ENCODE measurements at regions not wholly inside any gene's neighbourhood (a gene's known extent, or its start where the extent isn't known, plus 50 kb on each side); places are given as distances from the start of the nearest gene placed in this dataset.

DNA sequence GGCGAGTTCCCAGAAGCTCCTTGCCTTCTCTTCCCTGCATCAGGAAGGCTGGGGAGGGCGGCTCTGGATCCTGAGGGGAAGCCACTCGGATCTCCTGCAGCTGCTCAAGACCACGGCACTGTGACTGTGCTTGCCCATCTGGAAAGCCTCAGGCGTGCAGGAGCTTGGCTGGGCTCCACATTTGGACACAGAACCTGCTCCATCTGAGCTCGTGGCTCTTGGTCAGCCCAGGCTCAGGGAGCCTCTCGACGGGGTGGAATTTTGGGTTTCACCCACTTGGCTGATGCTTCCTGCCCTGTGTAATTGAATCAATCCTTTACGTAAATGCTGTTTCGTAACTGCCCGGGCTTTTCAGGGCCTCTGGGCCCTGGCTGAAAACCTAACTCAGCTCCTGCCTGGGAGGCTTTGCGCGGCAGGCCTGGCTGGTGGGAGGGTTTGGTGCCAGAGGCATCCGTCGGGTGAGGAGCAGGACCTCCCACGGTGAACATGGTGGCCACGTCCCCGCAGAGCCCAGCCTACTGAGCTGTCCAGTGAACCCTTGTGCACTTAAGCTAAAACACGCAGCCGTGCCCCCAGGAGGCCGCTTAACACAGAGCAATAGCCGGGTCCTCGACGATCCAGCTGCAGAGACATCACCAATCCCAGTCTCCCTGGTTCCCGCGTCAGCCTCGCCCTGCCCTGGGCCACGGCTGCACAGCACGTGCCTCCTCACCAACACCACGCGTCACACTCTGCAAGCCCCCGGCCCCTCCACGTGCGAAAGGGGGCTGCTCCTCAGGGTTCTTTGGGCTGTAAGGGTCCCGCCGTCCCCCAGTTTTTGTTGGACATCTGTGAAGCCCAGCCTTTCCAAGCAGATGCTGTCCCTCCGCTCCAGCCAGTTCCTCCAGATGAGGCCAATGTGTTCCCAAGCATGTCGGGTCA, 241.0 kb downstream of the DLL1 start:
- DNase-seq (ENCODE audit: extremely low read depth, low read depth) = no peak

DNA sequence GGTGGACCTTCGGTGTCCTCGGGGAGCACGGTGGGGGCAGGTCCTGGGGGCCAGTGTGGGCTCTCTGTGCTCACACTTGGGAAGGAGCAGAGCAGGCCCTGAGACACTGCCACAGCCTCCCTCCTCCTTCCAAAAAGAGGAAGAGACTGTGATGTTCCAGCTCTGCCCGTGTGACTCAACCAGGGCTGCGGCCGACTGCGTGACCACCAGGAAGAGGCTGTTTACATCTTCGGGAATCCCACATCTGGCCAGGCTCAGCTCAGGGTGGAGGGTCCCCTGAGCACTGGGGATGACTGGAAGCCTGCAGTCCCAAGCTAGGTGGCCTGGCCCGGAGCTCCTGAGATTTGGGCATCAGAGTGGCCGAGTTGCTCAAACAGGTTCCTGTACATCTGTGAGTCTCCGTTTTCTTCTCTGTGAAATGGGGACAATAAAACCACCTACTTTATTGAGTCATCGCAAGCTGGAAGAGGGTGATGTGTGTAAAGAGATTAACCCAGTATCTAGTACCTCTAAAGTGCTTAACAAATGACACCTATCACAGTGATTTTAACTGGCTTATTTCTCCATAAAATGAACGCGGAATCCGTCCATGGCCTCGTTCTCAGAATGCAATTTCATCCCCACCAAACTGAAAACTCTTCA, 242.1 kb downstream of the DLL1 start:
- DNase-seq (ENCODE audit: extremely low read depth, low read depth) = no peak

DNA sequence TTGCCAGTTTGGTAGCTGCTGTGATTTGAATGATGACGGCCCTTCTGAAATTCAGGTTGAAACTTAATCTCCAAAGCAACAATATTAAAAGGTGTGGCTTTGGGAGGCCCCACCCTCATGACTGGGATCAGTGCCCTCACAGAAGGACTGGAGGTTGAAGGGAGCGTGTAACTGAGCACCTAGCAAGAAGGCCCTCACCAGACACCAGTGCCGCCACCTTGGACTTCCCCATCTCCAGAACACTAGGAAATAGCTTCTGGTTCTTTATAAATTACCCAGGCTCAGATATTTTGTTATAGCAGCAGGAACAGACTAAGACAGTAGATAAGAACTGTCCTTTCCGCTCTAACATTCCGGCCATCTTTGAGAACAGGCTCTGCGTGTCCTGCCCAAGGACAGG, 243.1 kb downstream of the DLL1 start:
- DNase-seq (ENCODE audit: extremely low read depth, low read depth) = no peak

DNA sequence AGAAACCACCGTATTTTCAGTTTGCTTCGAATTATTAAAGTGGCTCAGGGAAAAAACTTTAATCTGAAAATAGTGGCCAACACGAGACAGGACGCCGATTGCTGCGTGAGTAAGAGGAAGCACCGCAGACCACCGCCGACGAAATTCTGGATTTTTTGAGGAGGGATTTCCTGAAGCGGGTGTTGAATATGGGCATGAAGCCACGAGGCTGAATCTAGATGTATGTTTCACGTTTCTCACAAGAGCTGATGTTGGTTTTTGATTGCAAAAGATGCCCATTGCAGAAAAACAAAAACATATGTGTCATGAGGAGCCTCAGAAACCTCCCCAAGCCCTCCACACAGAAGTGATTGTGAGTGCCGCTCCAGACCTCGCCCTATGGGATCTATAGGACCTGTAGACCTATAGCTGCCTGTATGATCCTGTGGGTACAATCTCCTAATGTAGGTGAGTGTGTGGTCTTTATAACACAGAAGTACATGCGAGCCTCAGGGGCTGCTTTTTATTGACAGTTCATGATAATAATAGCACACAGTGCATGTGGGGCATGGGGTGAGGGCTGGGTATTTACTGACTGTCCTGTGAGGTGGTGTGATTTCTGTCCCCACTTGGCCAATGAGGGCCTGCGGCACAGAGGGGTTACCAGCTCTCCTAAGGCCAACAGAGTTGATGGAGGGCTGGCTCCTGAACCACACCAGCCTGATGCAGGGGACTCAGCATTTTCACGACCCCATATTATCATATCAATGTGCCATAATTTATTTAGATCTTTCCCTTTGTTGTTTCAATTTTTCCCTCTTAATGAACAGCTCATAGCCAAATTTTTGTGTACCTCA, 243.9 kb downstream of the DLL1 start:
- no peak for DNase-seq (ENCODE audit: extremely low read depth, low read depth)

DNA sequence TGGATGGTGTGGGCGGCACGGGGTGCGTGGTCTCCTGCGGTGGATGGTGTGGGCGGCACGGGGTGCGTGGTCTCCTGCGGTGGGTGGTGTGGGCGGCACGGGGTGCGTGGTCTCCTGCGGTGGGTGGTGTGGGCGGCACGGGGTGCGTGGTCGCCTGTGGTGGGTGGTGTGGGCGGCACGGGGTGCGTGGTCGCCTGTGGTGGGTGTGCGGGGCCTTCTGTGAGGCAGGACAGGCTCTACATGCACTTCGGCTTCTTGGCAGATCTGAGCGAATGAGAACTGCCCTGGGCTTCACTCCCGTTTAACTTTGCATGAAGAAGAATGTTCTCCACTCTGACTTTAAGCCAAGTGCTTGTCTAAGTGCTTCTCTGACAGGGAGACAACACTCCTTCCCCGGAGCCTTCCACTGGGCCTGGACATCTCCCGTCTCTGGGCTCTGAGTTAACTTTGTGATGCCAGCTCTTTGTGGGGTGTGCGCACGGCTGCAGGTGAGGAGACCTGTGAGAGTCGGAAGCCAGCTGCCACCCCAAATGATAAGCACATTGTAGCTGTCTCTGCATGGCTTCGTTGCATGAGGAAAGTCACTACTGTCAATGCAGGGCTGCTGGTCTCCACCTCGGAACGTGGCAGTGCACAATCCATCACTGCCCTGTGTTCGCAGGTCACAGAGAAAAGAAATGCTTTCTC, 244.8 kb downstream of the DLL1 start:
- DNase-seq (ENCODE audit: extremely low read depth, low read depth) = no peak

DNA sequence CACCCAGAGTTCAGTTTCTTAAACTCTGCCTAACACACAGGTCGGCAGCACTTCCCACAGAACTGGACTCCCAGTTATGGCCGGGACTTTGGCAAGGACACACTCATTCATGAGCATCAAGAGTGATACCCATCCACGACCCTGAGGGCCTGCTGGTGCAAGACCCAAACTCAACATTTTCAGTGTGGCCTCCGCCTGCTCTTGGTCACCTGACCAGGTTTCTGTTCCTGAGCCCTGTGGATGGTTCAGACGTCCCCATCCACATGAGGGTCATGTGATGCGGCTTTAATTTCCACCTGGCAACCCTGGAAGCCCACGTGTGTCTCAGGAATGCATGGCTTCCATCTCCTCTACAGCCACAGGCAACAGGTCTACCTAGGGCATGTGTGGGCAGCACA, 245.3 kb downstream of the DLL1 start:
- DNase-seq (ENCODE audit: extremely low read depth, low read depth) = no peak

DNA sequence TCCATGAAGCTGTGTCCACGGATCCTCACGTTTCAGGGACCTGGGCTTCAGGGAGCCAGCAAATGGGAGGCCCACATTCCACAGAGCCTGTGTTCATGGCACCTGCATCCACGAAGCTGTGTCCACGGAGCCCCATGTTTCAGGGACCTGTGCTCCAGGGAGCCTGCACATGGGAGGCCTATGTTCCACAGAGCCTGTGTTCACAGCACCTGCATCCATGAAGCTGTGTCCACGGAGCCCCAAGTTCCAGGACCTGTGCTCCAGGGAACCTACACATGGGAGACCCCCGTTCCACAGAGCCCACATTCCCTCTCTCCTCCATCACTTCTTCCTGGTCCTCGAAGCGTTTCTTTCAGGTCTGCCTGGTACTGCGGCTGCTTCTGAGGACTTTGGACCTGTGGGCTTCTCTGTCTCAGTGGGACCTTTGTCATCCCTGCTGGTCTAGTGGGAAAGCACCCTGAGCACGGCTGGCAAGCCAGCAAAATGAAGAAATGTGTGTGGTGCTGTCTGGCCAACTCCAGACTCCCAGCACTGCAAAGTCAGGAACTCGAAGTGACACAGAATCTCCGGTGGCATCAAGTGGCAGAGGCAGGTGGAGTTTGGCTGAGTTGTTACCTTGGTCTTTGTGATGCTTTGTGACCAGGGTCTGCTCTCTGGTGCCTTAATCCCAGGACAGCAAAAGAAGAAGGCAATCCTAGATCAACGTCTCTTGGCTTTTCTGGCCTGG, 245.9 kb downstream of the DLL1 start:
- no peak for DNase-seq (ENCODE audit: extremely low read depth, low read depth)

DNA sequence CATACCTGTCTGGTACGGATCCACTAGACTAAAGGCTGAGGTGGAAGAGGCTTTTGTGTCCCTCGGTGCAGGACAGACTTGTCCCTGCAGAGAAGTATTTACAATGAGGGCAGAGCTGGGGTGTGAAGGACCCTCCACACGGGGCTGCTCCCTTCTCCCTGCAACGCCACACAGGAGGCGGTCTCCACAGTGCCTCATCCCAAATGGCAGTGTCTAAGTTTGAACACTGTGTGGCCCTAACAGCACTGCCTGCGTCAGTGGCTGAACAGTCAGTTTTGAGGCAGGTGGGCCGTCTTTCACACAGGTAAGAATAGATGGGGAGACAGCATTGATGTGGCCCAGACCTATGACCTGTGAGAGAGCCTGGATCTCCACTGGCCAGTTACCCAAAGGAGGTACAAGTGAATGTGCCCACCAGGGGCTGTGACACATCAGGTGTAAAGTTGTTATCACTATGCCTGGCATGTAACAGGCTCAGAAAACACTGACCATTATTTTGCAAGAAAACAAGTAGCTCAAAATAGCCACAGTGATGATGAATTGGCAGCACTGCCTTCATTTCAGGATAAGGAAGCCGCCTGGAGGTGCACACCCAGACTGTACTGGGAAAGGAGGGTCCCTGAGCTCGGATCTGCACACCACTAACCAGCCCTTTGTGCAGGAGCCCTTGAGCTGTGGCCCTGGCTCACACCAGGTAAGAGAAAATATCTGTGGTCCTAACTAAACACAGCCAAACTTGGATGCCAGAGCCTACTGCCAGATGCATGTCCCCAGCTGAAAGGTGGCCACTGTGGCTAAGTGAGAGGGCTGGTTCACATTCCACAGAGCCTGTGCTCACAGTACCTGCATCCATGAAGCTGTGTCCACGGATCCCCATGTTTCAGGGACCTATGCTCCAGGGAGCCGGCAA, 246.7 kb downstream of the DLL1 start:
- no peak for DNase-seq (ENCODE audit: extremely low read depth, low read depth)

DNA sequence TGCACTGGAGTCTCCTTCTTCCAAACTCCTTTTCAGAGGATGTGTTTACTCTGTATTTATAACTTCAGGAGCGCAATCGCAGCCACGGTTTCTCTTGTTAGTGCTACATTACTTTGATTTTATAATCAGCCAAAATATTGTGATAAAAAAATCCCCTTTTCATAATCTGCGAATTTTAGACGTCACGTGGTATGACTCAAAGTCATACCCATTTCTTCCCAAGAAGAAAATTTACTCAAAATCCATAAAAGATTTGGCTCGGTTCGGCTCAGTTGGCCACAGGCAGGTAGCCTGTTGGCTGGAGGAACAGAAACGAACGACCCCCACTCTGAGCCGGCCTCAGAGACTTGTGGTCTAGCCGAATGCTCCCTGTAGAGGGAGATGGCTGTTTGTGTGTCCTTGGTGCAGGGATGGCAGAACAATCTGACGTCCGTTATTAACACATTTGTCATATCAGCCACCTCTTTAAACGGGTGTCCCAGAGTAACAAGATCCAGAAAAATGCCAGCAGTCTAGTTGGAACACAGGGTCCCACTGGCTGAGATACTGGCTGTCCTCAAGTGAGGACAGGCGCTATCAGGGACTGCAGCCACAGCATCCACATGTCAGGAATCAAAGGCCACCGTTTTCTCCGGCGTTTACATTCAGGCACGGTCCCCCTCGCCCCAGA, 247.6 kb downstream of the DLL1 start:
- no peak for DNase-seq (ENCODE audit: extremely low read depth, low read depth)

DNA sequence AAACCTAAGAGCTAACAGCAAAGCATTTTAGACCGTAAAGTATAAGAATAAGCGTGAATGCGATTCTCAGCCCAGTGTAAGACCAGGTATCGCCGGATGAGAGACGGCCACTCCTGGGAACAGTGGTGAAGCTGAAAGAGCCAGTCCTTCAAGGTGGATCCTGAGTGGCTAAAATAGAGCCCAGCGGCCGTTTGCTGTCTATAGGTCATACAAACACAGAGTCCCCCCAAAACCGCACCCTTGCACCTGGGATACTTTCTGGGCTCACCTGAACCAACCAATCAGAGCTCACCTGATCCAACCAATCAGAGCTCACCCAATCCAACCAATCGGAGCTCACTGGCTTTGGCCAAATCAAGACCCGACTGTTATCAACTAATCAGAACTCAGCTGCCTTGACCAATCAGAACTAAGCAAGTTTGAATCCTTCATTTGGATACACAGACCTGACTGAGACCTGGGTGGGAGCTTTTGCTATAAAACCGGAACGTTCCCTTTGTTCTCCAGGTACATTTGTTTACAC, 248.2 kb downstream of the DLL1 start:
- no peak for DNase-seq (ENCODE audit: extremely low read depth, low read depth)

DNA sequence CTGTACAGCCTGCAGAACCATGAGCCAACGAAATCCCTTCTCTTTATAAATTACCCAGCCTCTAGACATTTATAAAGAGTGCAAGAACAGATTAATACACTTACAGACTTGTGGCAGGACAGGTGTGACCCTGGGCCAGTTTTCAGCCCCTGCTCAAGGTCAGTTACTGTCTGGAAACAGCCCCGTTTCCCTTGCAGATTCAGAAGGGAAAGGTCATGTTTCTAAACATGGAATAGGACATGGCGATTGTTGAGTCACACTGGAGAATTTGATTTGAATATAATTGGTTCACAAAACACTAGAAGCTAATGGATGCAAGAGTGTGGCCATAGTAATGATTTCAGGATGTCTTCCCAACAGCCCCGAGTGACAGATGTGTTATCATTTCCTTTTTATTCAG, 248.8 kb downstream of the DLL1 start:
- DNase-seq (ENCODE audit: extremely low read depth, low read depth) = no peak

DNA sequence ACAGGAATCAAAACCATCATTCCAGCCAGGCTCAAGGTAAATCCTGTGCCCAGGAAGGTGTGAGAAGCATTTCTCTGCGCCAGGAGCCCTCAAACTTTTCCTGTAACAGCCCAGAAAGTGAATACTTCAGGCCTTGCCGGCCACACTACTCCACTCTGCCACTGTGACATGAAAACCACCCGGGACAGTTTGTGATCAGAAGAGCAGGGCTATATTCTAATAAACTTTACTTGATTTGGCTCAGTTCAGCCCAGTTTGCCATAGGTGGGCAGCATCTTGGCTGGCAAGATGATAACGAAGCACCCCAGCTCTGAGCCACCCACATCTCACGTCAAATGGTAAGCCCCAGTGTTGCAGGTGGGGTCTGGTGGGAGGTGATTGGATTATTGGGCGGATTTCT, 249.4 kb downstream of the DLL1 start:
- DNase-seq (ENCODE audit: extremely low read depth, low read depth) = no peak

DNA sequence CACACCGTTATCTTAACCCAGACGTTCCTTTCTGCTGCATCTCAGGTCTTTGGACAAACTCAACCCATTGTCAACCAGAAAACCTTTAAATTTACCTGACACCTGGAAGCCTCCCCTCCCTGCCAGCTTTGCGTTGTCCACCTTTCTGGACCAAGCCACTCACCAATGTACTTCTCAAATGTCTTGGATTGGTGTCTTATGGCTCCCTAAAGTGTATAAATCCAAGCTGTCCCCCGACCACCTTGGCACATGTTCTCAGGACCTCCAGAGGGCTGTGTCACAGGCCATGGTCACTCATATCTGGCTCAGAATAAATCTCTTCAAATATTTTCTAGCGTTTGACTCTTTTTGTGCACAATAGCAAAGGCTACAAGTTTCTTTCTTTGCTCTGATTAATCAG, 250.0 kb downstream of the DLL1 start:
- no peak for DNase-seq (ENCODE audit: extremely low read depth, low read depth)

DNA sequence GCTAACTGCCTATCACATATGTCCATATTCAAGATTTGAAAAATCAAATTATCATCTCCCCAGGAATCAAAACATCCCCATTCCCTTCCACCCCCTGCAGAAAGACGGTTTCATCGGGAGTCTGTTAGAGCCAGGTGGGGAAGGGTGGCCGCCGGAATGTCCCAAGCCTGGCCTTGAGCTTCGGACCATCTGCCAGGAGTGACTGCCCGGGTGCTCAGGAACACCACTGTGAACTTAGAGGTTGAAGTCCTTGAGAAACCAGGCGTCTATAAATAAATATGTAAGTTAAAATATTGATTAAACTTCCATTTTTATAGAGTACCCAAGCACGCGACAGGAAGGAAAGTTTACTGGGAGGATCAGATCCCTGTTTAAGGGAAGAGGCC, 250.8 kb downstream of the DLL1 start:
- DNase-seq (ENCODE audit: extremely low read depth, low read depth) = no peak

DNA sequence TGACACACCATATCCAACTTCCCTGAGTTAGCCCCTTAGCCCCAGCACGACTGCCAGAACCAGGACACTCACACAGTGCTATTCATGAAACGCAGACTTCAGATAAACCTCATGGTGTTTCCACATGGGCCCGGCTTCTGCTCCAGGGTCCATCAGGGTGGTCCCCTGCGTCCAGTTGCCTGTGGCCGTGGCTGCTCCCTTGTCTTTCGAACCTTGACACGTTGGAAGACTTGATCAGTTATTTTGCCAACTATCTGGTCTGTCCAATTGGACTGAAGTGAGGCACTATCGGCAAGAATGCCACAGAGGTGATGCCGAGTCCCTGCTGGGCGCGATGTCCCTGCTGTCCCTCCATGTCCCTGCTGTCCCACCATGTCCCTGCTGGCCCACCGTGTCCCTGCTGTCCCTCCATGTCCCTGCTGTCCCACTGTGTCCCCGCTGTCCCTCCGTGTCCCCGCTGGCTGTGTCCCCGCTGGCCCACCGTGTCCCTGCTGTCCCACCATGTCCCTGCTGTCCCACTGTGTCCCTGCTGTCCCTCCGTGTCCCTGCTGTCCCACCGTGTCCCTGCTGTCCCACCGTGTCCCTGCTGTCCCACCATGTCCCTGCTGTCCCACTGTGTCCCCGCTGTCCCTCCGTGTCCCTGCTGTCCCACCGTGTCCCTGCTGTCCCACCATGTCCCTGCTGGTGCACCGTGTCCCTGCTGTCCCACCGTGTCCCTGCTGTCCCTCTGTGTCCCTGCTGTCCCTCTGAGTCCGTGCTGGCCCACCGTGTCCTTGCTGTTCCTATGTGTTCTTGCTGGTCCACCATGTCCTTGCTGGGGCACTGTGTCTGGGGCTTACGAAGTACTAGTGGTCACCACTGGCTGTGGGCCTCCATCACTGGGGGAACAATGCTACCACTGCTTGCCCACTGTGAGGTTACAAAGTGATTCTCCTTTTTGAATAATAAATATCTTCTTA, 251.4 kb downstream of the DLL1 start:
- DNase-seq (ENCODE audit: extremely low read depth, low read depth) = no peak

DNA sequence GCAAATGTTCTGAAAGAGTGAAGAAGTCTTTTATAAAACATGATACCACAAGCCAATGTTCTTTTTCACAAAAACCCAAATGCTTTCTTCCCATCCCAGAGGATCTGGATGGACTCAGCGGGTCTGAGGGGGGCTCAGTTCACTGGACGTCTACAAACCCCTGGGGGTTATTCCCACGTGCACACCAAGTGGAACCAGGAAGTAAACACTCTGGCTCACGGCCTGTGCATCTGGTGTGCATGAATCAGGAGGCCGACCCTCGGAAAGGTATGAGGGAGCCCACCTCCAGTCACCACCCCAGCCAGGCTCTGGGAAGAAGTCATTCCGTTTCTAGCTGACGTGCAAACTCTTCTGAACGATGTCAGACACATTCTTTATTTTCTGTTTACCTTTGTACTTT, 252.2 kb downstream of the DLL1 start:
- DNase-seq (ENCODE audit: extremely low read depth, low read depth) = no peak

DNA sequence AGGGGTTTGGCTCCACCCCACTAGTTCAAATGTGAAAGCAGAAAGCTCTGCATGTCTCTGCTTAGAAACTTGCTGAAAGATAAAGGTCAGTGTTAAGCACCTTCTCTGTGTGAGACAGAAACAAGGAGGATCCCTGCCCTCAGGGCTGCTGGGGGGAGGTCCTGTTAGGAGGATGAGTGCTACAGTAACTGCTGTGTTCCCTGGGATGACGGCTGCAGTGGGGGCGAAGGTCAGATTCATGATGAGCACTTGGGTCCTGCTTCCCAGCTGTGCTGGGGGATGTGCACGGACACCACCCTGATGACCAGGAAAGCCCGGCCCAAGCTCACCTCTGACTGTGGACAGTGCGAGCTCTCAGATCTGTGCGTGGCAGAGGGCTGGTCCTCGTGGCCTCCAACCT, 252.6 kb downstream of the DLL1 start:
- no peak for DNase-seq (ENCODE audit: extremely low read depth, low read depth)

All from NCI-H460 (cell line).